GM13976 (cell line): ENCODE measurements at regions not wholly inside any gene's neighbourhood (a gene's known extent, or its start where the extent isn't known, plus 50 kb on each side); places are given as distances from the start of the nearest gene placed in this dataset.

Experiments
- DNase-seq: peaks from one replicate; pipeline ENCODE4 v3.0.0; 2012; ENCODE audit warnings: low spot score
- CTCF ChIP-seq: IDR thresholded peaks from 2 replicates; pipeline ENCODE4 v1.5.1; 2012; ENCODE audit warnings: borderline replicate concordance, mild to moderate bottlenecking; ENCODE audit not compliant: insufficient read depth; ENCODE audit errors: extremely low read depth, missing control alignments, control extremely low read depth
- in situ Hi-C: fragments of 300-500 bp; cut with MboI; formaldehyde crosslinking; loops from one replicate; pipeline ENCODE4 v1.12.0; 2022; ENCODE audit warnings: low sequenced_read_pairs, mixed read lengths, inconsistent platforms; ENCODE audit not compliant: unreplicated experiment

- DNase-seq, result no peak
- in situ Hi-C loops, result no loop called here
- TF ChIP-seq CTCF, result no peak
Observed at GRCh38 chr2:204341887-204342276, 203.4 kb upstream of the PARD3B start.

- TF ChIP-seq CTCF, result no peak
- in situ Hi-C loops, result no loop called here
Observed at GRCh38 chr2:204343685-204344084, 201.6 kb upstream of the PARD3B start.

GRCh38 chr2:204344119-204344518 lies 201.2 kb upstream of the PARD3B start:
- in situ Hi-C loops, result no loop called here
- no peak for TF ChIP-seq CTCF
- no peak for DNase-seq

More at GRCh38 chr2:204343685-204344084, 201.6 kb upstream of the PARD3B start:
- DNase-seq, result no peak

- in situ Hi-C loops, result no loop called here
- DNase-seq, result no peak
- TF ChIP-seq CTCF, result no peak
Observed at GRCh38 chr2:204346906-204347305, 198.4 kb upstream of the PARD3B start.

- DNase-seq, result no peak
- TF ChIP-seq CTCF, result no peak
- in situ Hi-C loops, result no loop called here
Observed at GRCh38 chr2:204353823-204354222, 191.5 kb upstream of the PARD3B start.

- in situ Hi-C loops, result no loop called here
- DNase-seq, result no peak
- TF ChIP-seq CTCF, result no peak
Observed at GRCh38 chr2:204354442-204354856, 190.8 kb upstream of the PARD3B start.

GRCh38 chr2:204355688-204356087 lies 189.6 kb upstream of the PARD3B start:
- DNase-seq, result no peak
- in situ Hi-C loops, result no loop called here
- TF ChIP-seq CTCF, result no peak
